Activated CD4-positive, alpha-beta T cell treated with anti-CD3 and anti-CD28 coated beads, Interleukin-2, amount 10 ng/mL, durations not matched to agents 7 days and 5 days (primary cell): ENCODE measurements at regions not wholly inside any gene's neighbourhood (a gene's known extent, or its start where the extent isn't known, plus 50 kb on each side); places are given as distances from the start of the nearest gene placed in this dataset.
"Not testable (repeated sequence)": the region's sequence is repeated elsewhere in the genome, so short reads cannot be mapped to it uniquely, and the experiment has no call there.

ENCODE experiments used
- CTCF ChIA-PET: fragments of 350-600 bp; sonication (Branson Sonifier 250); formaldehyde crosslinking; loops from one replicate; lab custom pipeline; 2021; ENCODE audit warnings: antibody characterized with exemption; lab: Charles Lee
- POLR2A ChIA-PET: fragments of 350-600 bp; sonication (Branson Sonifier 250); formaldehyde crosslinking; loops from one replicate; lab custom pipeline; 2021; ENCODE audit warnings: antibody characterized with exemption; lab: Charles Lee
- DNase-seq: peaks from one replicate; pipeline ENCODE4 v3.0.0-alpha.2; 2020
- H3K27ac Mint-ChIP-seq: one replicate; pipeline ENCODE4 v1.8.0; 2021; ENCODE audit warnings: mild to moderate bottlenecking, moderate library complexity, mixed read lengths
- H3K27me3 Mint-ChIP-seq: one replicate; pipeline ENCODE4 v1.8.0; 2021; ENCODE audit warnings: mixed read lengths
- H3K36me3 Mint-ChIP-seq: one replicate; pipeline ENCODE4 v1.8.0; 2021; ENCODE audit warnings: low read depth, mixed read lengths
- H3K4me1 Mint-ChIP-seq: one replicate; pipeline ENCODE4 v1.8.0; 2021; ENCODE audit warnings: mixed read lengths
- H3K4me3 Mint-ChIP-seq: one replicate; pipeline ENCODE4 v1.8.0; 2021; ENCODE audit warnings: mild to moderate bottlenecking, moderate library complexity, mixed read lengths
- H3K9me3 Mint-ChIP-seq: one replicate; pipeline ENCODE4 v1.8.0; 2021; ENCODE audit warnings: mixed read lengths

DNA sequence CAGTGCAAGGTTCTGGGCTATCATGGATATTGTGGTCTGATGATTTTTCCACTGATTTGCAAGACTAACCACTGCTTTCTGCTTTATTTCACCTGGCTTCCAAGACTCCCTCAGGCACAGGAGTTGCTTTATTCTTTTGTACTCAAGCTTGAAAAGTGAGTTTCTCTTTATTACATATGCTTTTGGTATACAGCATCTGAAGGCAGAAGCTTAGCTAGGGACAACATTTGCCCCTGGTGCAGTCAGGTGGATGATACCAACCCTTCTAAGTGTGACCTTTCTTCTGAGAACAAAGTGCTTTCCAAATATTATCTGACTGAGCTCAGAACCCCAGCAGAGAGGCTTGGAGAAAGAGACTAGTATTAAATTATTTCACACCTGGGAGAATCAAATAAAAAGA, 94.0 kb upstream of the PHACTR1 start:
- no peak overlapping the region for H3K27ac Mint-ChIP-seq
- H3K36me3 Mint-ChIP-seq = no peaks in the 10 kb centered on the region
- H3K9me3 Mint-ChIP-seq = no peaks in the 10 kb centered on the region
- no peak overlapping the region for H3K4me3 Mint-ChIP-seq
- POLR2A ChIA-PET = no interaction called here
- no peak for DNase-seq
- H3K27me3 Mint-ChIP-seq = peaks cover 9% of the 10 kb centered on the region
- CTCF ChIA-PET = no interaction called here
- H3K4me1 Mint-ChIP-seq = no peaks in the 10 kb centered on the region

DNA sequence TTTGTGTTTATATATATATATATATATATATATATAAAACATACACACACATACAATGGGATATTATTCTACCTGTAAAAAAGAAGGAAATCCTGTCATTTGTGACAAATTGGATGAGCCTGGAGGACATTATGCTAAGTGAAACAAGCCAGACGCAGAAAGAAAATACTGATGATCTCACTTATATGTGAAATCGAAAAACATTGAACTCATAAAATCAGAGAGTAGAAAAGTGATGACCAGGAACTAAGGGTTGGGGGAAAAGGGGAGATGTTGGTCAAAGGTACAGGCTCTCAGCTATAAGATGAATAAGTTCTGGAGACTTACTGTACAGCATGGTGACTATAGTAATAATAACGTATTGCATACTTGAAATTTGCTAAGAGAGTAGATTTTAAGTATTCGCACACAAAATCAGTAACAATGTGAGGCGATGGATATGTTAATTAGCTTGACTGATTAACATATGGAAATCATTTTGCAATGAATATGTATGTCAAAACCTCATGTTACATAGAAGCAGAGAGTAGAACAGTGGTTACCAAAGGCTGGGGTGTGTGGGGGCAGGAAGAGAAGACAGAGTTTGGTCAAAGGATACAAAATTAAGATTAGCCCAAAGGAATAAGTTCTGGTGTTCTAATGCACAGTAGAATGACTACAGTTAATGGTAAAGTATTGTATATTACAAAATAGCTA, 92.3 kb upstream of the PHACTR1 start:
- Mint-ChIP-seq H3K9me3 (no peaks in the 10 kb centered on the region), H3K4me3 (no peak overlapping the region), H3K4me1 (no peaks in the 10 kb centered on the region), H3K27ac (no peak overlapping the region), H3K36me3 (no peaks in the 10 kb centered on the region), H3K27me3 (peaks cover 10% of the 10 kb centered on the region)
- POLR2A ChIA-PET = no interaction called here
- CTCF ChIA-PET = no interaction called here
- no peak for DNase-seq

DNA sequence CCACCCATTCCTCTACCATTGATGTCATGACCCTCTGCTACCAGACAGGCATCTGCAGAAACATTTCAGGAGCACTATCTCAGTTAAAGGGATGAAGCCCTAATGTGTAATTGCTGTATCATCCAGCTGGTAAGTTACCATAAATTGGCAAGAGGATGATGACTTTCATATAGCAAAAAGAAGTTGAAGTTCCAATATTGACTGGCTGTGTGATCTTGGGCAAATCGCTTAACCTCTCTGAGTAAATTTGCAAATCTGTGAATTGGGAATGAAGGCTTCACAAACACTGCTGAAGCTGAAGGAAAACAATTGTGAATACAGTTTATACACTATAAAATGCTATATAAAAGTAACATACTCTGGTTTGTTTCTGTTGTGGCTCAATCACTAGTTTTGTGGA, 89.5 kb upstream of the PHACTR1 start:
- Mint-ChIP-seq H3K27ac (no peak overlapping the region), H3K36me3 (no peaks in the 10 kb centered on the region), H3K27me3 (peaks cover 10% of the 10 kb centered on the region), H3K4me1 (no peaks in the 10 kb centered on the region), H3K4me3 (no peak overlapping the region), H3K9me3 (no peaks in the 10 kb centered on the region)
- POLR2A ChIA-PET = no interaction called here
- no peak for DNase-seq
- CTCF ChIA-PET = interaction anchor here (1.0 kb wide), 1 partner anchor 11 kb away, joined by 3 read pairs; no protein-coding TSS in a partner anchor

DNA sequence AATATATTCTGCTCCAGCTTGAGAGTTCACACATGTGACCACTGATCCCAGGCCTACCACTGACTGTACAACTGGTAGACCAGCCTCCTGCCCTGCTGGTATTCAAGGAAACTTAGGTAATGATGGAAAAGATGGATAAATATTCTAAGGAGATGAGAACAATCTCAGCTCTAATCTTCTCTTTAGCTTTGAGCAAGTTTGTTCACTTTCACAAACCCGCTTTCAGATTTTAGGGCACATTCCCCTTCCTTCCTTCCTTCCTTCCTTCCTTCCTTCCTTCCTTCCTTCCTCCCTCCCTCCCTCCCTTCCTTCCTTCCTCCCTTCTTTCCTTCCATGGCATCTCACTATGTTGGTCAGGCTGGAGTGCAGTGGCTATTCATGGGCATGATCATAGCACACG, 88.2 kb upstream of the PHACTR1 start:
- Mint-ChIP-seq H3K36me3 (no peaks in the 10 kb centered on the region), H3K4me1 (no peaks in the 10 kb centered on the region), H3K27ac (no peak overlapping the region), H3K27me3 (peaks cover 13% of the 10 kb centered on the region), H3K9me3 (no peaks in the 10 kb centered on the region), H3K4me3 (no peak overlapping the region)
- ChIA-PET POLR2A (no interaction called here), CTCF (interaction anchor here (0.6 kb wide), 1 partner anchor 24 kb away, joined by 3 read pairs; no protein-coding TSS in a partner anchor)
- DNase-seq = no peak

DNA sequence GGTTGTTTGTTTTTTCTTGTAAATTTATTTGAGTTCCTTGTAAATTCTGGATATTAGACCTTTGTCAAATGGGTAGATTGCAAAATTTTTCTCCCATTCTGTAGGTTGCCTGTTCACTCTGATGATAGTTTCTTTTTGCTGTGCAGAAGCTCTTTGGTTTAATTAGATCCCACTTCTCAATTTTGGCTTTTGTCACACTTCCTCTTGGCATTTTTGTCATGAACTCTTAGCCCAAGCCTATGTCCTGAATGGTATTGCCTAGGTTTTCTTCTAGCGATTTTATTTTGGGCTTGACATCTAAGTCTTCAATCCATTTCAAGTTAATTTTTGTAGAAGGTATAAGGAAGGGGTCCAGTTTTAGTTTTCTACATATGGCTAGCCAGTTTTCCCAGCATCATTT, 82.8 kb upstream of the PHACTR1 start:
- H3K4me3 Mint-ChIP-seq, H3K36me3 Mint-ChIP-seq, DNase-seq, H3K27ac Mint-ChIP-seq, H3K9me3 Mint-ChIP-seq, CTCF ChIA-PET, H3K4me1 Mint-ChIP-seq, POLR2A ChIA-PET: not testable (repeated sequence)
- peaks cover 26% of the 10 kb centered on the region for H3K27me3 Mint-ChIP-seq

DNA sequence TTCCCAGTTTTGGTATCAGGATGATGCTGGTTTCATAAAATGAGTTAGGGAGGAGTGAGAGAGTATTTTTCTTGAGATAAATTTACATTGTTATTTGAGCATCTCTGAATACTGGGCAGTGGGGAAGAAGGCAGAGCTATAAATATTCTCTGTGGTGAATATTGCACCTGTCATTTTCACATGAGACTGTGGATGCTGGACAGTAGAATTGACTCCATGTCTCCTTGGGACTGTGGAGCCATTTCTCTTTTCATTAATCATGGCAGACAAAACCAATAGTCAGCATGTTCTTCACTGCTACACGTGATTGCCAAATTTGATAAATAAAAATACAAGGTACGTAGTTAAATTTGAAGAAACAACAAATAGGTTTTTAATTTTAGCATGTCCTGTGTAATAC, 81.2 kb upstream of the PHACTR1 start:
- POLR2A ChIA-PET = no interaction called here
- Mint-ChIP-seq H3K4me3 (no peak overlapping the region), H3K4me1 (no peaks in the 10 kb centered on the region), H3K36me3 (no peaks in the 10 kb centered on the region), H3K27me3 (peaks cover 26% of the 10 kb centered on the region), H3K27ac (no peak overlapping the region), H3K9me3 (peaks cover 2% of the 10 kb centered on the region)
- DNase-seq = no peak
- CTCF ChIA-PET = no interaction called here

DNA sequence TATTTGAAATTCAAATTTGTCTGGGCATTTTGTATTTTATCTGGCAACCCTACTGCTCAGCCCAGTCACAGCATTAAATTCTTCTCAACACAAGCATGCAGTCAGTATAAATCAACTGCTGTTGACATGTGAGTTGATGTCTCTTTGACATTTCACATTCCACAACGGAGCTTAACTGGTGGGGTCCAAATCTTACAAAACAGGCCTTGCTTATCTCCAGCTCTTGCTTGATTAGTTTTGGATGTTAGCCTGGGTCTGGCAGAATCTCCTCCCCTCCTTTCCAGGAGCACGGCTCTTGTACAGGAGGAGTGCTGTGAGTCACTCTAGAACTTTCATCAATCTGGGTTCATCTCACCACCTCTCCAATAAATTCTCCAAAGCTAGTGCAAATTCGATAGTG, 80.8 kb upstream of the PHACTR1 start:
- ChIA-PET POLR2A (no interaction called here), CTCF (no interaction called here)
- H3K27ac Mint-ChIP-seq = no peak overlapping the region
- peaks cover 26% of the 10 kb centered on the region for H3K27me3 Mint-ChIP-seq
- H3K36me3 Mint-ChIP-seq = no peaks in the 10 kb centered on the region
- no peak for DNase-seq
- H3K9me3 Mint-ChIP-seq = peaks cover 4% of the 10 kb centered on the region
- no peak overlapping the region for H3K4me3 Mint-ChIP-seq
- no peaks in the 10 kb centered on the region for H3K4me1 Mint-ChIP-seq

DNA sequence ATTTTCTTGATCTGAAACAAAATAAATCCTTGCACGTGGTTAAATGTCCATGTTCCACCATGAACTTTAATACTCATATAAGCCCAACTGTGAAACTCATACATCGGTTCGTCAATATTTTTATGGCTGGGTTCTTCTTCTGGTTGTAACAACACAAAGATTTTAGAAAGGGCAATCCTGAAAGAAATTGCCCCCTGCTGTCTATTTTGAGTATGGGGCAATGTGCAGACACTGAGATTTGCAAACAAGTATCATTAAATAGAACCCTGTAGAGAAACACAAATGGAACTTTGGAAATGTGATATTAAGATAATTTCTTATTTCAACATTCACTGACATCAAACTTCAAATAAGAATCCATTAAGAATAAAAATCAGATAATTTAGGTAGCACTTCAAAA, 80.2 kb upstream of the PHACTR1 start:
- POLR2A ChIA-PET = no interaction called here
- no peak overlapping the region for H3K4me3 Mint-ChIP-seq
- CTCF ChIA-PET = no interaction called here
- peaks cover 22% of the 10 kb centered on the region for H3K27me3 Mint-ChIP-seq
- no peaks in the 10 kb centered on the region for H3K36me3 Mint-ChIP-seq
- H3K4me1 Mint-ChIP-seq = no peaks in the 10 kb centered on the region
- no peak for DNase-seq
- no peak overlapping the region for H3K27ac Mint-ChIP-seq
- peaks cover 4% of the 10 kb centered on the region for H3K9me3 Mint-ChIP-seq

DNA sequence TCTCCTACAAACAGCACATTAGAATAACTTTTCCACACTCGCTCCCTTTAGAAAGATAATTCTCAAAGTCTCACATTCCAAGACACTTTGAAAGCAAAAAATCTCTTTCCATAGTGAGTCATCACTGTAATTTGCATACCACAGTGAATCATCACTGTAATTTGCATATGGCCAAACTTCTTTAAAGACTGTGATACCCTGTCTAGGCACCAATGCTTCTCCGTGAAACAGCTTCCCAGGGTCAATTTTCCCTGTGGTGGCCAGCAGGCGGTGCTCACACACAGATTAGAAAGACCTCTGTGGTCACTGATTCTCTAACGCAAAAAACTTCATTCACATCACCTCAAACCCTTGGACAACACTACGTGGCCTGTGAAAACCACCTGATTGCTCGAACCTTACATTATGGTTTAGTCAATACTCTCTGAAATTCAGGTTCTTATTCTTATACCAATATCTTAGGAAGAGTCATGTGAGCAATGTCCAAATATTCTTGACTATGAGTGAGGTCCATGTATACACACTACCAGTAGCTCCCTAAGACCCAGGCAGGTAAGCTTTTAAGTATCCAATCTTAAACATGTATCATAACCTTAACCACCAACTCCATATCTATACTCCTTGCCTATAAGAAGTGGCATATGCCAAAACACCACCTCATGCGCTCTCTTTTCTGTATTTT, 78.5 kb upstream of the PHACTR1 start:
- no peak overlapping the region for H3K4me3 Mint-ChIP-seq
- ChIA-PET POLR2A (no interaction called here), CTCF (interaction anchor here (1.3 kb wide), 1 partner anchor 15 kb away, joined by 3 read pairs; no protein-coding TSS in a partner anchor)
- H3K27me3 Mint-ChIP-seq = peaks cover 20% of the 10 kb centered on the region
- H3K36me3 Mint-ChIP-seq = no peaks in the 10 kb centered on the region
- H3K27ac Mint-ChIP-seq = no peak overlapping the region
- H3K4me1 Mint-ChIP-seq = no peaks in the 10 kb centered on the region
- H3K9me3 Mint-ChIP-seq = peaks cover 4% of the 10 kb centered on the region
- peak; percentile 32 for DNase-seq

DNA sequence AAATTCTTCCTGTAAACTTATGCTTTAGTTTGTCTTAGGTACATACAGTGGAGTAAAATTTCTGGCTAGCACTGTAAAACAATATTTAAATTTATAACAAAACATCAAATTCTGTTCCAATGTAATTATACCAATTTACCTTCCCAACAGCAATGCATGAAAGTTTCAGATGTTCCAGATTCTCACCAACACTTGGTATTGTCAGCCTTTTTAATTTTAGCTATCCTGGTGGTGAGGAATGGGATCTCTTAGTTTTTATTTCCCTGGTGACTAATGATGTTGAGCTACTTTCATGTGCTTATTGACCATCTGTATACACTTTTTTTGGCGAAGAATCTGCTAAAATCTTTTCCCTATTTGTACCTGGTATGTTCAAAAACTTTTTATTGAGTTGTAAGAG, 76.1 kb upstream of the PHACTR1 start:
- peaks cover 2% of the 10 kb centered on the region for H3K9me3 Mint-ChIP-seq
- H3K36me3 Mint-ChIP-seq = no peaks in the 10 kb centered on the region
- H3K4me1 Mint-ChIP-seq = no peaks in the 10 kb centered on the region
- no peak overlapping the region for H3K4me3 Mint-ChIP-seq
- no peak for DNase-seq
- CTCF ChIA-PET = no interaction called here
- POLR2A ChIA-PET = no interaction called here
- no peak overlapping the region for H3K27ac Mint-ChIP-seq
- H3K27me3 Mint-ChIP-seq = peaks cover 5% of the 10 kb centered on the region

DNA sequence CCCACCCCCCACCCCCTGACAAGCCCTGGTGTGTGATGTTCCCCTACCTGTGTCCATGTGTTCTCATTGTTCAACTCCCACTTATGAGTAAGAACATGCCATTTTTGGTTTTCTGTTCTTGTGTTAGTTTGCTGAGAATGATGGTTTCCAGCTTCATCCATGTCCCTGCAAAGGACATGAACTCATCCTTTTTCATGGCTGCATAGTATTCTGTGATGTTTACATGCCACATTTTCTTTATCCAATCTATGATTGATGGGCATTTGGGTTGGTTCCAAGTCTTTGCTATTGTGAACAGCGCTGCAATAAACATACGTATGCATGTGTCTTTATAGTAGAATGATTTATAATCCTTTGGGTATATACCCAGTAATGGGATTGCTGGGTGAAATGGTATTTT, 74.8 kb upstream of the PHACTR1 start:
- H3K27me3 Mint-ChIP-seq, H3K27ac Mint-ChIP-seq, H3K9me3 Mint-ChIP-seq, DNase-seq, H3K36me3 Mint-ChIP-seq, H3K4me3 Mint-ChIP-seq, H3K4me1 Mint-ChIP-seq, CTCF ChIA-PET, POLR2A ChIA-PET: not testable (repeated sequence)

DNA sequence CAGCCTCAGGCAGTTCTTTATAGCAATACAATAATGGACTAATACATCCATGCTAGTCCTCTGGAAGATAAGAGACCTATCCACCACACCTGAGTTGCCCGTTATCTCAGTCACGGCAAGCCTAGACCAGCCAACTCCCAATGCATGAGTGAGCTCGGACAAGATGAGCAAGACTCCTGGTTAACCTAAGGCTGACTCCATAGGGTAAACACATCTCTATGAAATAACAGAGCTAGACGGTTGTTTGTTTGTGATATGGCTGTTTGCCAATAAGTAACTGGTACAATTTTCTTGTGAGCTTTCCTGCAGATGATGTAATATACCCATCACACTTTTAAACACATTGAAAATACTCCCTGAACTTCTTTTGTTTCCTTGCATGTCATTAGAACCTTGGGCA, 70.6 kb upstream of the PHACTR1 start:
- DNase-seq = no peak
- ChIA-PET CTCF (no interaction called here), POLR2A (no interaction called here)
- Mint-ChIP-seq H3K27me3 (peaks cover 8% of the 10 kb centered on the region), H3K4me3 (no peak overlapping the region), H3K36me3 (no peaks in the 10 kb centered on the region), H3K9me3 (no peaks in the 10 kb centered on the region), H3K27ac (no peak overlapping the region), H3K4me1 (no peaks in the 10 kb centered on the region)

DNA sequence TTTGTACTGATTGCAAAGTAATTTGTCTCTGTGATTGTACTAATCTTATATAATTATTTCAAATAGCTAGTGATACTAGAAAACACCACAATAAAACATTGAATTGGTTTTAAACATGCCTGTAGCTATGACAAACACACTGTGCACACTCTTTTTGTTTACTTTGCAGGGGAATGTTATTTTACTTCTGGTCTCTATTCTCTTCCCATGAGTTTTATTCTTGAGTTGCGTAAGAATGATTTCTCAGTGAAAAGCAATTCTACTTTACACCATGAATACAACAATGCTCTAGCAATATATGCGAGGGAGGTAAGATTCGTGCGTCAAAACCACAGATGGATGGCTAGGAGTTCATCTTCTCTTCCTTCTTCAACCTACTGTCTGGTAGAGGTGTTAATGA, 68.4 kb upstream of the PHACTR1 start:
- ChIA-PET CTCF (no interaction called here), POLR2A (no interaction called here)
- Mint-ChIP-seq H3K27me3 (peaks cover 8% of the 10 kb centered on the region), H3K4me1 (no peaks in the 10 kb centered on the region), H3K4me3 (no peak overlapping the region), H3K36me3 (no peaks in the 10 kb centered on the region), H3K27ac (no peak overlapping the region), H3K9me3 (no peaks in the 10 kb centered on the region)
- DNase-seq = no peak

DNA sequence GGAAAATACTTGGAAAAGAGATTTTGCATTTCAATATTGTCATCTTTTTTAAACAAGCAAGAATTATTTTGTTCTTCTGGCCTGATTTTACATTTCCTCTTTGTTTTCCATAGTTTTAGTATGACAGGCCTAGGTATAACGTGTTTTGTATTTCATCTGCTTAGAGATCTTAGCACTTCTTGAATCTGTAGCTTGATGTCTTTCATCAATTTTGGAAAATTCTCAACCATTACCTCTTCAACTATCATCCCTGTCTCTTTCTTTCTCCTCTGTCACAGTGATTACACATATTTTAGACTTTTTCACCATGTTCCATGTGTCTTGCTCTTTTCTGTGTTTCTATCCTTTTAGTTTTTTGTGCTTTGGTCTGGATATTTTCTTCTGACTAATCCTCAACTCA, 67.2 kb upstream of the PHACTR1 start:
- no peak overlapping the region for H3K27ac Mint-ChIP-seq
- CTCF ChIA-PET = no interaction called here
- DNase-seq = no peak
- no peaks in the 10 kb centered on the region for H3K9me3 Mint-ChIP-seq
- H3K4me3 Mint-ChIP-seq = no peak overlapping the region
- H3K27me3 Mint-ChIP-seq = peaks cover 8% of the 10 kb centered on the region
- H3K36me3 Mint-ChIP-seq = no peaks in the 10 kb centered on the region
- no peaks in the 10 kb centered on the region for H3K4me1 Mint-ChIP-seq
- POLR2A ChIA-PET = no interaction called here
